ENCODE measurements at regions not wholly inside any gene's neighbourhood (a gene's known extent, or its start where the extent isn't known, plus 50 kb on each side); places are given as distances from the start of the nearest gene placed in this dataset.

- DNase-seq (no peak), ATAC-seq (no peak)
- intact Hi-C loops (cut with DNase I, micrococcal nuclease), result no loop called here
- Histone ChIP-seq H3K4me1 (ENCODE audit: low read depth) (no peaks in the 10 kb centered on the region), H3K4me3 (no peak overlapping the region), H3K36me3 (ENCODE audit: low read depth) (no peaks in the 10 kb centered on the region), H3K9me3 (no peaks in the 10 kb centered on the region)
- no peak for TF ChIP-seq CTCF (IDR thresholded peaks at IDR 0.05)
Observed at GRCh38 chr3:22106213-22106896, 355.3 kb upstream of the ZNF385D start.

GRCh38 chr3:22111226-22111625, 360.2 kb upstream of the ZNF385D start:
- TF ChIP-seq CTCF (IDR thresholded peaks at IDR 0.05), result no peak

GRCh38 chr3:22113453-22113852, 362.4 kb upstream of the ZNF385D start:
- H3K9me3 ChIP-seq, result no peaks in the 10 kb centered on the region
- H3K4me3 ChIP-seq, result no peak overlapping the region
- ATAC-seq (no peak), DNase-seq (no peak)
- no peak for TF ChIP-seq CTCF (IDR thresholded peaks at IDR 0.05)
- no peaks in the 10 kb centered on the region for H3K36me3 ChIP-seq (ENCODE audit: low read depth)
- intact Hi-C loops (cut with DNase I, micrococcal nuclease), result no loop called here
- no peaks in the 10 kb centered on the region for H3K4me1 ChIP-seq (ENCODE audit: low read depth)

More at GRCh38 chr3:22111226-22111625, 360.2 kb upstream of the ZNF385D start:
- Histone ChIP-seq H3K36me3 (ENCODE audit: low read depth) (no peaks in the 10 kb centered on the region), H3K4me3 (no peak overlapping the region), H3K9me3 (no peaks in the 10 kb centered on the region), H3K4me1 (ENCODE audit: low read depth) (no peaks in the 10 kb centered on the region)
- ATAC-seq (no peak), DNase-seq (no peak)
- intact Hi-C loops (cut with DNase I, micrococcal nuclease), result no loop called here

- no peak overlapping the region for H3K4me3 ChIP-seq
- intact Hi-C loops (cut with DNase I, micrococcal nuclease), result no loop called here
- H3K36me3 ChIP-seq (ENCODE audit: low read depth), result no peaks in the 10 kb centered on the region
- no peak for ATAC-seq
- H3K4me1 ChIP-seq (ENCODE audit: low read depth), result no peaks in the 10 kb centered on the region
- no peak for TF ChIP-seq CTCF (IDR thresholded peaks at IDR 0.05)
- no peaks in the 10 kb centered on the region for H3K9me3 ChIP-seq
- DNase-seq, result no peak
Observed at GRCh38 chr3:22115581-22115980, 364.6 kb upstream of the ZNF385D start.

- intact Hi-C loops (cut with DNase I, micrococcal nuclease), result no loop called here
- DNase-seq (no peak), ATAC-seq (no peak)
- no peak overlapping the region for H3K4me3 ChIP-seq
- no peaks in the 10 kb centered on the region for H3K9me3 ChIP-seq
- H3K4me1 ChIP-seq (ENCODE audit: low read depth), result no peaks in the 10 kb centered on the region
- no peaks in the 10 kb centered on the region for H3K36me3 ChIP-seq (ENCODE audit: low read depth)
- TF ChIP-seq CTCF (IDR thresholded peaks at IDR 0.05), result no peak
Observed at GRCh38 chr3:22117091-22117490, 366.1 kb upstream of the ZNF385D start.

Measured in mucosa of descending colon (tissue), 3 donors.